Loucy (cell line): ENCODE measurements at regions not wholly inside any gene's neighbourhood (a gene's known extent, or its start where the extent isn't known, plus 50 kb on each side); places are given as distances from the start of the nearest gene placed in this dataset.

Experiments used
- H2AFZ ChIP-seq: fragments of 200-600 bp; sonication (generic); 2 replicates; pipeline ENCODE4 v1.6.0; 2016; ENCODE audit warnings: antibody characterized with exemption, mild to moderate bottlenecking, low read length, moderate library complexity
- H3F3A ChIP-seq: fragments of 200-600 bp; 2 replicates; pipeline ENCODE4 v1.6.0; 2016; ENCODE audit warnings: antibody characterized with exemption, low read depth, mild to moderate bottlenecking
- H3K27me3 ChIP-seq: fragments of 200-600 bp; sonication (generic); 2 replicates; pipeline ENCODE4 v1.6.1; 2014; ENCODE audit warnings: low read length, mild to moderate bottlenecking; ENCODE audit not compliant: insufficient read depth, poor library complexity, severe bottlenecking
- H3K36me3 ChIP-seq: fragments of 200-600 bp; sonication (generic); 2 replicates; pipeline ENCODE4 v1.6.1; 2016; ENCODE audit warnings: low read length; ENCODE audit not compliant: insufficient read depth
- H3K4me1 ChIP-seq: fragments of 200-600 bp; sonication (generic); 2 replicates; pipeline ENCODE4 v1.5.1; 2014; ENCODE audit warnings: low read length, mild to moderate bottlenecking; ENCODE audit not compliant: insufficient read depth, poor library complexity, severe bottlenecking
- H3K4me2 ChIP-seq: fragments of 200-600 bp; sonication (generic); 2 replicates; pipeline ENCODE4 v1.6.0; 2014; ENCODE audit warnings: antibody characterized with exemption, low read length, low read depth, mild to moderate bottlenecking; ENCODE audit not compliant: poor library complexity, severe bottlenecking
- H3K4me3 ChIP-seq: fragments of 200-600 bp; sonication (generic); 2 replicates; pipeline ENCODE4 v1.5.1; 2014; ENCODE audit warnings: low read length, mild to moderate bottlenecking, mixed read lengths; ENCODE audit not compliant: poor library complexity, severe bottlenecking
- H3K79me2 ChIP-seq: fragments of 200-600 bp; sonication (generic); 2 replicates; pipeline ENCODE4 v1.6.1; 2014; ENCODE audit warnings: low read length; ENCODE audit not compliant: insufficient read depth
- H3K9ac ChIP-seq: fragments of 200-600 bp; sonication (generic); 2 replicates; pipeline ENCODE4 v1.6.0; 2014; ENCODE audit warnings: mild to moderate bottlenecking, low read depth, low read length, moderate library complexity; ENCODE audit not compliant: poor library complexity, severe bottlenecking
- H3K9me2 ChIP-seq: fragments of 200-600 bp; sonication (generic); replicated peaks from 2 replicates; pipeline ENCODE4 v1.6.1; 2016; ENCODE audit warnings: low read depth, low read length, mixed read lengths
- H3K9me3 ChIP-seq: fragments of 200-600 bp; sonication (generic); 2 replicates; pipeline ENCODE4 v1.6.1; 2014; ENCODE audit warnings: mild to moderate bottlenecking, antibody characterized with exemption, low read length, low read depth; ENCODE audit not compliant: insufficient read depth
- H4K20me1 ChIP-seq: fragments of 200-600 bp; sonication (generic); 2 replicates; pipeline ENCODE4 v1.6.0; 2014; ENCODE audit warnings: antibody characterized with exemption, low read length, mild to moderate bottlenecking; ENCODE audit not compliant: insufficient read depth, poor library complexity, severe bottlenecking
- CTCF ChIP-seq: fragments of 200-600 bp; sonication (generic); conservative IDR thresholded peaks from 2 replicates; pipeline ENCODE4 v1.5.1; 2014; ENCODE audit warnings: mild to moderate bottlenecking, antibody characterized with exemption, low read length
- EZH2phosphoT487 ChIP-seq: fragments of 200-600 bp; IDR thresholded peaks from 2 replicates; pipeline ENCODE4 v1.6.1; 2018; ENCODE audit warnings: antibody characterized with exemption, mild to moderate bottlenecking, moderate library complexity, borderline replicate concordance

DNA sequence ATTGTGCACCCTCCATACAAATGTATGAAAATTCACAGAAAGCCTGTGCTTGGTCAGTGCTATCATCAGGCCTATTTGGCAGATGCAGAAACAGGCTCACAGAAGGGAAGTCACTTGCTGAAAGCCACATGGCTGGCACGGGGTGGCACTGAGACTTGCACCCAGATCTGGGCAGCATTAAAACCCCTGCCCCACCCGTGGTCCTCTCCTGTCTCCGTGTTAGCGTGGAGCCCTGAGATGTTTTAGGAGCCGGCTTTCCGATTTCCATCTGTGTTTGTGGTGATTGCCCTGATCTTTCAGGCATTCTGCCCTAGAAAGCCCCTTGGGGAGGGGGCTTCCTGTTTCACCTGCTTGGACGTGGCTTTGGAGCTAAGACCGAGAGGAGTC is 102.2 kb upstream of the IER5L start:
- no peak overlapping the region for H2AFZ ChIP-seq
- no peaks in the 10 kb centered on the region for H3K27me3 ChIP-seq
- no peaks in the 10 kb centered on the region for H3K9me2 ChIP-seq
- H3F3A ChIP-seq: no peaks in the 10 kb centered on the region
- no peak for TF ChIP-seq CTCF
- TF ChIP-seq EZH2phosphoT487: no peak
- no peaks in the 10 kb centered on the region for H3K36me3 ChIP-seq
- H4K20me1 ChIP-seq: no peaks in the 10 kb centered on the region
- no peaks in the 10 kb centered on the region for H3K4me1 ChIP-seq
- no peaks in the 10 kb centered on the region for H3K79me2 ChIP-seq
- H3K9ac ChIP-seq: no peak overlapping the region
- no peak overlapping the region for H3K4me3 ChIP-seq
- H3K9me3 ChIP-seq: no peaks in the 10 kb centered on the region
- H3K4me2 ChIP-seq: no peak overlapping the region

GRCh38 chr9:129278391-129279237 is 100.6 kb upstream of the IER5L start:
- TF ChIP-seq EZH2phosphoT487: no peak
- no peak for TF ChIP-seq CTCF
- H2AFZ ChIP-seq: no peak overlapping the region
- H3K4me3 ChIP-seq: no peak overlapping the region
- no peaks in the 10 kb centered on the region for H3F3A ChIP-seq
- H3K36me3 ChIP-seq: no peaks in the 10 kb centered on the region
- H4K20me1 ChIP-seq: no peaks in the 10 kb centered on the region
- no peaks in the 10 kb centered on the region for H3K4me1 ChIP-seq
- no peaks in the 10 kb centered on the region for H3K9me3 ChIP-seq
- H3K9ac ChIP-seq: no peak overlapping the region
- no peaks in the 10 kb centered on the region for H3K79me2 ChIP-seq
- no peak overlapping the region for H3K4me2 ChIP-seq
- no peaks in the 10 kb centered on the region for H3K9me2 ChIP-seq
- H3K27me3 ChIP-seq: no peaks in the 10 kb centered on the region

- Histone ChIP-seq H4K20me1 (no peaks in the 10 kb centered on the region), H3K9me2 (no peaks in the 10 kb centered on the region), H3K4me1 (no peaks in the 10 kb centered on the region), H3K36me3 (no peaks in the 10 kb centered on the region), H3F3A (no peaks in the 10 kb centered on the region), H2AFZ (no peak overlapping the region), H3K27me3 (no peaks in the 10 kb centered on the region), H3K79me2 (no peaks in the 10 kb centered on the region), H3K9ac (no peak overlapping the region), H3K9me3 (no peaks in the 10 kb centered on the region), H3K4me3 (no peak overlapping the region), H3K4me2 (no peak overlapping the region)
- TF ChIP-seq EZH2phosphoT487 (no peak), CTCF (no peak)
These were observed 98.6 kb upstream of the IER5L start for GRCh38 chr9:129276486-129277230.
